Dendritic cell treated with granulocyte-macrophage colony-stimulating factor and Interleukin-4, amounts not matched to agents 40 ng/mL and 50 ng/mL, for 4 days (primary cell): ENCODE measurements at regions not wholly inside any gene's neighbourhood (a gene's known extent, or its start where the extent isn't known, plus 50 kb on each side); places are given as distances from the start of the nearest gene placed in this dataset.

Experiments
- H3K27ac Mint-ChIP-seq: one replicate; pipeline ENCODE4 v1.8.0; 2022; ENCODE audit warnings: mild to moderate bottlenecking, mixed read lengths
- H3K27me3 Mint-ChIP-seq: one replicate; pipeline ENCODE4 v1.8.0; 2022; ENCODE audit warnings: mild to moderate bottlenecking, mixed read lengths
- H3K36me3 Mint-ChIP-seq: one replicate; pipeline ENCODE4 v1.8.0; 2022; ENCODE audit warnings: low read depth, mixed read lengths
- H3K4me1 Mint-ChIP-seq: one replicate; pipeline ENCODE4 v1.8.0; 2022; ENCODE audit warnings: low read depth, mixed read lengths
- H3K4me3 Mint-ChIP-seq: one replicate; pipeline ENCODE4 v1.8.0; 2022; ENCODE audit warnings: mild to moderate bottlenecking, moderate library complexity, mixed read lengths
- H3K9me3 Mint-ChIP-seq: one replicate; pipeline ENCODE4 v1.8.0; 2022; ENCODE audit warnings: mixed read lengths
- intact Hi-C: fragments of 100-400 bp; cut with micrococcal nuclease; formaldehyde crosslinking; loops from one replicate; pipeline ENCODE4 v1.15.0; 2022

GRCh38 chr3:127477396-127477795 is 113.1 kb downstream of the TPRA1 start:
- Mint-ChIP-seq H3K27me3 (peaks cover 9% of the 10 kb centered on the region), H3K4me1 (peaks cover 5% of the 10 kb centered on the region), H3K27ac (no peak overlapping the region), H3K36me3 (no peaks in the 10 kb centered on the region), H3K9me3 (no peaks in the 10 kb centered on the region), H3K4me3 (no peak overlapping the region)
- intact Hi-C loops = no loop called here

- intact Hi-C loops = no loop called here
- Mint-ChIP-seq H3K36me3 (no peaks in the 10 kb centered on the region), H3K27me3 (peaks cover 9% of the 10 kb centered on the region), H3K27ac (no peak overlapping the region), H3K4me3 (no peak overlapping the region), H3K9me3 (no peaks in the 10 kb centered on the region), H3K4me1 (peaks cover 5% of the 10 kb centered on the region)
Measured at GRCh38 chr3:127476936-127477335, 113.6 kb downstream of the TPRA1 start.

GRCh38 chr3:127475975-127476705 is 114.4 kb downstream of the TPRA1 start:
- Mint-ChIP-seq H3K27me3 (peaks cover 8% of the 10 kb centered on the region), H3K9me3 (no peaks in the 10 kb centered on the region), H3K4me1 (peaks cover 5% of the 10 kb centered on the region), H3K36me3 (no peaks in the 10 kb centered on the region), H3K4me3 (no peak overlapping the region), H3K27ac (no peak overlapping the region)
- intact Hi-C loops = no loop called here

GRCh38 chr3:127475391-127475790 is 115.1 kb downstream of the TPRA1 start:
- Mint-ChIP-seq H3K27me3 (peaks cover 11% of the 10 kb centered on the region), H3K4me1 (peaks cover 5% of the 10 kb centered on the region)

GRCh38 chr3:127473244-127474024 is 117.1 kb downstream of the TPRA1 start:
- peaks cover 5% of the 10 kb centered on the region for H3K4me1 Mint-ChIP-seq
- intact Hi-C loops = no loop called here
- peaks cover 11% of the 10 kb centered on the region for H3K27me3 Mint-ChIP-seq
- no peaks in the 10 kb centered on the region for H3K9me3 Mint-ChIP-seq
- no peaks in the 10 kb centered on the region for H3K36me3 Mint-ChIP-seq
- H3K27ac Mint-ChIP-seq = no peak overlapping the region
- no peak overlapping the region for H3K4me3 Mint-ChIP-seq

More at GRCh38 chr3:127475391-127475790, 115.1 kb downstream of the TPRA1 start:
- Mint-ChIP-seq H3K9me3 (no peaks in the 10 kb centered on the region), H3K27ac (no peak overlapping the region), H3K4me3 (no peak overlapping the region), H3K36me3 (no peaks in the 10 kb centered on the region)
- intact Hi-C loops = no loop called here

- Mint-ChIP-seq H3K4me3 (no peak overlapping the region), H3K4me1 (peaks cover 5% of the 10 kb centered on the region), H3K27ac (no peak overlapping the region), H3K36me3 (no peaks in the 10 kb centered on the region), H3K27me3 (peaks cover 16% of the 10 kb centered on the region), H3K9me3 (no peaks in the 10 kb centered on the region)
- intact Hi-C loops = no loop called here
Measured at GRCh38 chr3:127472506-127472905, 118.0 kb downstream of the TPRA1 start.

- intact Hi-C loops = no loop called here
- H3K27me3 Mint-ChIP-seq = peaks cover 15% of the 10 kb centered on the region
- H3K4me1 Mint-ChIP-seq = peaks cover 5% of the 10 kb centered on the region
- no peak overlapping the region for H3K4me3 Mint-ChIP-seq
- no peaks in the 10 kb centered on the region for H3K9me3 Mint-ChIP-seq
- no peaks in the 10 kb centered on the region for H3K36me3 Mint-ChIP-seq
- H3K27ac Mint-ChIP-seq = no peak overlapping the region
Measured at GRCh38 chr3:127471142-127471541, 119.4 kb downstream of the TPRA1 start.

- H3K27me3 Mint-ChIP-seq = peaks cover 20% of the 10 kb centered on the region
- H3K9me3 Mint-ChIP-seq = no peaks in the 10 kb centered on the region
- no peak overlapping the region for H3K27ac Mint-ChIP-seq
- intact Hi-C loops = no loop called here
- no peaks in the 10 kb centered on the region for H3K4me1 Mint-ChIP-seq
- H3K4me3 Mint-ChIP-seq = no peak overlapping the region
- H3K36me3 Mint-ChIP-seq = no peaks in the 10 kb centered on the region
Measured at GRCh38 chr3:127469760-127470159, 120.8 kb downstream of the TPRA1 start.

- intact Hi-C loops = no loop called here
- H3K27me3 Mint-ChIP-seq = peaks cover 26% of the 10 kb centered on the region
Measured at GRCh38 chr3:127467391-127467790, 123.1 kb downstream of the TPRA1 start.

GRCh38 chr3:127464642-127465041 is 125.9 kb downstream of the TPRA1 start:
- no peak overlapping the region for H3K4me3 Mint-ChIP-seq
- H3K9me3 Mint-ChIP-seq = no peaks in the 10 kb centered on the region
- peaks cover 33% of the 10 kb centered on the region for H3K27me3 Mint-ChIP-seq
- H3K36me3 Mint-ChIP-seq = no peaks in the 10 kb centered on the region
- intact Hi-C loops = no loop called here
- H3K27ac Mint-ChIP-seq = no peak overlapping the region
- H3K4me1 Mint-ChIP-seq = no peaks in the 10 kb centered on the region

More at GRCh38 chr3:127467391-127467790, 123.1 kb downstream of the TPRA1 start:
- no peak overlapping the region for H3K4me3 Mint-ChIP-seq
- H3K4me1 Mint-ChIP-seq = no peaks in the 10 kb centered on the region
- H3K27ac Mint-ChIP-seq = no peak overlapping the region
- H3K9me3 Mint-ChIP-seq = no peaks in the 10 kb centered on the region
- no peaks in the 10 kb centered on the region for H3K36me3 Mint-ChIP-seq

GRCh38 chr3:127462111-127462655 is 128.3 kb downstream of the TPRA1 start:
- Mint-ChIP-seq H3K4me3 (no peak overlapping the region), H3K9me3 (no peaks in the 10 kb centered on the region), H3K36me3 (no peaks in the 10 kb centered on the region), H3K27ac (no peak overlapping the region), H3K4me1 (peaks cover 1% of the 10 kb centered on the region), H3K27me3 (peaks cover 46% of the 10 kb centered on the region)
- intact Hi-C loops = no loop called here

- Mint-ChIP-seq H3K36me3 (no peaks in the 10 kb centered on the region), H3K27me3 (peaks cover 52% of the 10 kb centered on the region), H3K4me1 (peaks cover 9% of the 10 kb centered on the region), H3K4me3 (no peak overlapping the region), H3K27ac (no peak overlapping the region), H3K9me3 (no peaks in the 10 kb centered on the region)
- intact Hi-C loops = no loop called here
Measured at GRCh38 chr3:127461286-127461910, 129.1 kb downstream of the TPRA1 start.

- no peak overlapping the region for H3K4me3 Mint-ChIP-seq
- H3K27me3 Mint-ChIP-seq = peaks cover 59% of the 10 kb centered on the region
- intact Hi-C loops = loop anchor here (5.0 kb wide), 2 partner anchors 203 to 478 kb away; partner anchors contain the start of gene PLXNA1
Measured at GRCh38 chr3:127459891-127460290, 130.6 kb downstream of the TPRA1 start.

More at GRCh38 chr3:127459891-127460290, 130.6 kb downstream of the TPRA1 start:
- no peak overlapping the region for H3K27ac Mint-ChIP-seq
- no peaks in the 10 kb centered on the region for H3K9me3 Mint-ChIP-seq
- peaks cover 18% of the 10 kb centered on the region for H3K4me1 Mint-ChIP-seq
- H3K36me3 Mint-ChIP-seq = no peaks in the 10 kb centered on the region
